NCI-H2227 (cell line): ENCODE measurements at regions not wholly inside any gene's neighbourhood (a gene's known extent, or its start where the extent isn't known, plus 50 kb on each side); places are given as distances from the start of the nearest gene placed in this dataset.
"Not testable (repeated sequence)": the region's sequence is repeated elsewhere in the genome, so short reads cannot be mapped to it uniquely, and the experiment has no call there.

ENCODE experiments used
- DNase-seq: peaks from one replicate; lab custom pipeline; 2025; ENCODE audit not compliant: unreplicated experiment; lab: John Stamatoyannopoulos, UW

DNA sequence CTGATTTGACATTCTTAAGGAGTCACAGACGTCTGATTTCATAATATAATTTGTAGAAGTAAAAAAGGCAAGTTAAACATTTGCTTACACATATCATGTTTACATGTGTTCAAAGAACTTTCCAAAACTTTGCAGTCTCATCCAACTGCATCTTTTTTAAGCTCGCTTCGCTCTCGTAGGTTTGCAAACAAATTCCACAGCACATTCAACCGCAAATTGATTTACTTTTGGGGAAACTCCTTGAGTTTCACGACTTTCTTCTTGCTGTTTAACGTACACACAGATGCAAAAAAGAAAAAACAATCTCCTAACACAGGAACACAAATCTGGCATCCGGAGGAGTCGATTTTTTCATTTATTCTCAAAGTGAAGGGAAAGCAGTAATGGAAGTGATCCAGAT, 1149.5 kb downstream of the VRK1 start:
- no peak for DNase-seq

DNA sequence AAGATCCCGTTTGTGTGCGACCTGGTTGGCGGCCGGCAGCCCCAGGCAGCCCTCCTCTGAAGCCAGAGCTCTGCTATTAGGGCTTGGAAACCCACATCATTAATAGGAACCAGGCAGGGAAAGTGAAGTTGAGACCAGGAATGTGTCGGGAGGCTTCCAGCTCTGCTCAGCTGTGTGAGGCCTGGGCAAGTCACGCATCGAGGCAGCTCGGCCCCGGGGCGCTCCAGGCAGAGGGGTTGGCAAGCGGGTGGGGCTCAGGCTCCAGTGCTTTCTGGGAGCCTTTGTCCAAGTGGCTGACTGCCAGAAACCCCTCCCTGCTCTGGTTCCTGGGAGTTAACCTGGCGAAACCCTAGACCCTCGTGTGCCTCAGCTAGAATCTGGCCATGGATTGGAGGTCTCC, 1151.7 kb downstream of the VRK1 start:
- no peak for DNase-seq

DNA sequence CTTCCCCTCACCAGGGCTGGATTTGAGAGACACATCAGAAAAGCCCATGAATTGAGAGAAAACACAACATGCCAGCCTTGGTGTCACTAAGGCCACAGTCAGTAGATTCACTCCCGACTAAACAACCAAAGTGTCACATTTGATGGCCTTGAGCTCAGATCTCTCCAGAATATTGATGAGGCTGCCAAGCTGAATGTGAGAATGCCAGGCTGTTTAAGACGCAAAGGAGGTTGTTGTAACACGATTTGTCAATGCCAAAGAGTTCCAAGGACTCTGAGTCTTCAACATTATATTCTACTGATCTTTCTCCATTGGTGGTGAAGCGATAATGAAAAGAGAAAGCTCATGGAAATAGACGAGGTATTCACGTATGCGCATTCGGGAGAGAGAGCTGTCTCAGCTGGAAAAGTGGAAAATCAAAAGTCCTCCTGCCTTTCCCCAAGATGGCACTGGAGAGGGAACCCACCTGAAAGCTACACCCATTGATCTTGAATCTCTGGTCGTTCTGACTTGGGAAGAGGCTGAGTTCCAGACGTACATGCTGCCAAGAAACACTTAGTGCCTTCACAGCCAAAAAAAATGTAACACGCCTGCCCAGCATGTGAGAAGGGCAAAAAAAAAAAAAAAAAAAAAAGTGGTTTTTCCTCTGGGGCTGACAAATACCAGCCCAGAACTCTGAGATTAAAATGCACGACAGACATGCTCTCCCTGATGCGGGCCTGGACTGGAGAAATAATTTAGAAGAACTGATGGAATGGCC, 1159.6 kb downstream of the VRK1 start:
- no peak for DNase-seq

DNA sequence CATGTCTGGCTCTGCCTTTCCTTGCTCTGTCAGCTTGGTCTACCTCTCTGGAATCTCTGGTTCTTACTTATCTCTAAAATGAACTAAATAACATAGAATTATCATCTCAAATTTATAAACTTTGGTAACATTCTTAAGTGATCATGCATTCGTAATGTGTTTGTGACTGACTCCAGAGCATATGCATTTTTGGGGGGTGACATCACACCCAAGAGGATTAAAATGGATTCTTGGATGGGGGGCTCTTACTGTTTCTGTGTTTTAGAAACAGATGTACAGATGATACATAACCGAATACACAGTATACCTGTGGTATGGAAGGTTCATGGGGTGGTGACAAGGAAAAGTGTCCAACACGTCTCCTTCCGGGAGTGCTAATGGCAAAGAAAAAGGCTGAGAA, 1162.1 kb downstream of the VRK1 start:
- DNase-seq, result no peak

DNA sequence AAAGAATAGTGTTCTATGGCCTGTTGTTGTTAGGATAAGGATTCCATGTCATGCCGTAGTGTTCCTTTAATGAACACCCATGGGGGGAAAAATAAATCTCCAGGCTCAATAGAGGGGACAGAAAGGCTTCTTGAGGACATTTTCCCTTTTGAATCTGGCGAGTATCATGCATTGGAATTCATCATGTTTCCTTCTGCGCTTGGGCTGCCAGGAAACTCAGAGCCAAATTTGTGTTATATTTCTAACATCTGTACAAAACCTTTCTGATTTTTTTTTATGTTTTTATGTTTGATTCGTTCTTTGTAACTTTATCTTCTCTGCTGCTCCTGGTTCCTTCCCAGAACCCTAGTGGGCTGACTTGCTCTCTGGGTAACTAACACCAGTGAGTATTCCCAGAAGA, 1163.3 kb downstream of the VRK1 start:
- no peak for DNase-seq

DNA sequence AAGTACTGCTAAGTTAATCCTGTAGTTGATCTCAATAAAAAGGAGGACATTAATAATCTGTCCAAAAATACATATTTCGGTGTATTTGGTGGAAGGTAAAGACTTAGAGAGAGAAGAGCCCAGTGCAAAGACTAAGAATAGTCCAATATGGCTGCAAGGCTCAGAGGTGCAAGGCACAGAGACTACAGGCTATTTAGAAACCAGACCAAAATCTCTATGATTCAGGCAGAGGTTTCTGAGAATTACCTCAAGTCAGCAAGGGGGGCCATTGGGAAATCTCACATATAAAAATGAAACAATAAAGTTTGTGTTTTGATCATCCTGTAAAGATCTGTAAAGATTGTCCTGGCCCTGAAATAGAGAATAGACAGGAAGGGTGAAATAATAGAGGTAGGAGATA, 1173.0 kb downstream of the VRK1 start:
- no peak for DNase-seq

DNA sequence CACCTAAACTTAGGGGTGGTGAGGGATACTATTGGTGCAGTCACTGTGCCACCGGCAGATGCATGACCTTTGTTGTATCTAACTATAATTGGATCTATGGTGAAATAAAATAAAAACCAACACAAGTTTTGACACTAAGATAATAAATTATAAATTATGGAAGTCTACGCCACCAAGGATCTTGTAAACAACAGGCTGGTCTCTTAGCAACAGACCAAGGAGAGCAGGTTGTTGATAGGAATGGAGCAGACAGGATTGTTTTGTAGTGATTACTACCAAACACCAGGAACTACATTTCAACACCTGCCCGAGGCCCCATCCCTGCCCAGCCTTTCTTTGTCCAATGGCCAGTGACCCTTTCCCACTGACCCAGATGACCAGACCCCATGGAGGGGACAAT, 1178.0 kb downstream of the VRK1 start:
- no peak for DNase-seq

DNA sequence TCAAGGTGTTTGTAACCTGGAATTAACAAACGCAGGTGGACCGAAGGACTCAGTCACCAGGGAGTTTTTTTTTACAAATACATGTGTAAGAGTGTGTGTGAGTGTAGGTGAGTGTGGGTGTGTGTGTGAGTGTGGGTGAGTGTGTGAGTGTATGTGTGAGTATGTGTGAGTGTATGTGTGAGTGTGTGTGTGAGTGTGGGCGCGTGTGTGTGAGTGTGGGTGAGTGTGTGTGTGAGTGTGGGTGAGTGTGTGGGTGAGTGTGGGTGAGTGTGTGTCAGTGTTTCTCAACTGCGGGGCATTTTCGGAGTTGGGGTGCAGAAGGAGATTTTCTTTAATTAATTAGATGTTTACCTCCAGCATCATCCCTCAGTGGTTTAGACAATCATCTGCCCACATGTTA, 1178.8 kb downstream of the VRK1 start:
- DNase-seq, result no peak

DNA sequence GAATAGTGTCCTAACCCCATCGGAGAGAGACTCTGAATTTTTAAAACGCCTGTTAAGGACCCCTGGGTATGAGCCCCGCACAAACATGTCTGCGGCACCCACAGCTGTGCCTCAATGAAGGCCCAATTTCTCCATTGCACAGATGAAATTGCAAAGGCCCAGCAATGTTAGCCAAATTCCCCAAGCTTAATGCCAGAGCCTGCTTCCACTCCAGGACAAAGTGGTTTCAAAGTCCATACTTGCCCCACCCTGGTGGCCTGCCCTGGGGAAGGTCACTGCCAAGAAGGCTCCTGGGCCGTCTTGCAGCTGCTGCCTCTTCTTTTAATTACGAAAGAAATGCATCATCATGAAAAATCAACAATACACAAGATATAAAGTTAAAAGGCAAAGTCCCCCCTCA, 1179.7 kb downstream of the VRK1 start:
- DNase-seq, result no peak

DNA sequence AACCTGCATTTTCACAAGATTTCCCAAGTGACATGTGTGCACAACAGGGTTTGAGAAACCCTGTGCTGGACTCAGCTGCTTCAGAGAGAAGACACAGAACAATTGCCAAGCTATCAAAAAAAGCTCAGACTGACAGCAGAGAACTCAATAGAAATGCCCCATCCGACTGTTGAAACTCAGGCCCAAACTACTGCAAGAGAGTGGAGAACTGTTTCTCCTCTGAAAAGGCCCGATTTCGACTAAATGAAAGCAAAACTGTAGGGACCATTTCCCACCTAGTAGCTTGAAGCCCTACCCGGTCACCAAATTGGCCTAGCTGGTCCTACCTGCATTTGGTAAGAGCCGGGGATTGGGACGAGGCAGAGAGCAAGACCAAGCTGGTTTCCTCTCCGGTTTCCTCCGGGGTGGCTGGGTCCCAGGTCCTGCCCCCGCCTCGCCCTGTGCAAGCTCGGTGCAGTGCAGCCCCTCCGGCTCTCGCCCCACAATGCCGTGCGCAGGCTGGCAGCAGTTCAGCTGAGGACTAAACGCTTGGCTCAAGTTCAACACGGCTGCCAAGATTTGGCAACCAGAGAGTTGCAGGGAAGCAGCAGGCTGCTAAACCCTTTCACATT, 1180.6 kb downstream of the VRK1 start:
- no peak for DNase-seq

DNA sequence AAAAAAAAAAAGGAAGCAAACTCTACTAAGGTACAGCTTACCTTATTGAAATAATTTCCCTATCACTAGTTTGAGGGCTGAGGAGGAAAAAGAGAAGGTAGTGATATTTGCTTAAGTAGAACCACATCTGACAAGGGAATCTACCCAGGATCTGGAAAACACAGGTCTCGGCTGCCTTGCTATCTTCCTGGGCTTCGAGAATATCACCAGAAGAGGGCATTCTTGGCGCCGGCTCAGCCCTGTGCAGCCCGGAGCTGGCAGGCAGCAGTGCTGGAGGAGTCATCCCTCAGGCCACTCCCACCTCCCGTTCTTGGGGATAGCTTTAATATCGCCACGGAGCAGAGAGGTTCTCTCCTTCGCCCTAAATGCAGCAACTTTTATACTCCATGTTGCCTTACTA, 1181.2 kb downstream of the VRK1 start:
- no peak for DNase-seq

DNA sequence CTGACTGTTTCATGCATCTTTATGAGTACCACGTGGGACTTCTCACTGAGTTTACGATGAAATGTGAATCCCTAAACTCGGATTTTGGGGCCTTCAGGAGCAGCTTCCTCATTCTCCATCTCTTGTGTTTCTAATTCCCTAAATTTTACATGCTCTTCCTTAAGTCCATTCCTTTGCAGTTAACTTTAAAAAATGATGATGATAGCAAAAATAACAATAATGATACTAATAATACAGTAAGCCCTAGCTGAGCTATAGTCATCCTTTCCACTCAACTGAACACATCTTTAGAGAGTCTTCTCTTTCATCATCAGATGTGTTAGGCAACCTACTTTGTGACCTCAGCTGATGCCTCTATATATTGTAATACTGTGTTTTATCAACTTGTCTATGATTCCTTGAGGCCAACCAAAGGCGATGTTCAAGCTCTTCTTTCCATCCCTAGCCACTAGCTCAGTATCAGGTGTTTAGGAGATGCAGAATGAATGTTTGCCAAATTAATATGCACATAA, 1196.4 kb downstream of the VRK1 start:
- no peak for DNase-seq

DNA sequence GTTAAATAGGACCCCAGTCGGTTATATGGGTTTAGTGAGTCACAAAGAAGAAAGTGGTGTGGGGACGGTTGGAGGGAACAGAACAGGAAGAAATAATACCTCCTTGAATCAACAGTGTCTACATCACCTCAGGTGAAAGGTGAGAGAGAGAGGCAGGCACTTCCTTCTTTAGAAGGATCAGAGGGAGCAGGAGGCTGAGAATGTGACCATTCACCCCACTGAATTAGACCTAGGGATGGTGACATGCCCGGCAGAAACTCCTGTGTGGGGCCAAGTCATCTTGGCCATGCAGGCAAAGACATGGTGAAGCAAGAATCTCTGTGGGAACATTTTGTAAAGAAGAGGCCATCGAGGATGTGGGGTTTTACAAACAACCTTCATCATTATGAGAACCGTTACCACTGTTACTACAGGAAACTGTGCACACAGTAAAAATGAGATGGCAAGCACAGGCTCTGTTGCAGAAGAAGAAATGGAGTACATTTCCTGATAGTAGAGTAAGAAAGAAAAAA, 1196.9 kb downstream of the VRK1 start:
- no peak for DNase-seq

DNA sequence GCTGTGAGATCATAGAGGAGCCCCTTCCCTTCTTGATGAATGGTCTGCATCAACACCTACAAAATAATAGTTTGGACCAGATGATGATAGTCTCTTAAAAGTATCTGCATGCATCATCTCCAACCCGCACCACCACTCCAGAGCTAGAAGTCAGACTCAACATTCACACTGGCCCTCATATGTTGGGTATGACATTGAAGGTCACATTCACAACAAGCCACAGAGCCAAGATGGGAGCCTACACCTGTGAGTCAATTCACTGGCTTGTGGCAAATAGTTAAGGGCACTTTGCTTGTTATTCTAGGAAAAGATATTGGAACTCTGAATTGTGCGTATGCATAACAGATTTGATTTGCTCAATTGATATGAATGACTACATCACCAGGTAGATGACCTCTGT, 1197.9 kb downstream of the VRK1 start:
- no peak for DNase-seq

DNA sequence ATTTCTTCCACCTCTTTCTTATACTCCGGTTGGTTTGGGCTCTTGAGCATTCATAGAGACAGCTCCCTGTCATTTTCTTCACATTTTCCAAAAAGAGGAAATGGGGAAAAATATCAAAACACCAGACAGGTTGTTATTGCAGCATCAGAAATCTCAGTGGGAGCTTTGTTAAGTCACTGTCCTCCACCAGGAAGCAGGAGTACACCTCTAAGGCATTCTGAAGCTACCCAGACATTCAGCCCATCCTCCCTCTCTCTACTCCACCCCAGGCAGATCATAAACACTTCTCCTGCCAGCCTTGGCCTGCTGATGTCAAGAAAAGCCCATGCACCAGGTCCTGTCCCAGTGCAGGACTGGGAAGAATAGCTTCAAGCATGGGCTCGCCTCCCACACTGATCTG, 1198.3 kb downstream of the VRK1 start:
- DNase-seq, result no peak

DNA sequence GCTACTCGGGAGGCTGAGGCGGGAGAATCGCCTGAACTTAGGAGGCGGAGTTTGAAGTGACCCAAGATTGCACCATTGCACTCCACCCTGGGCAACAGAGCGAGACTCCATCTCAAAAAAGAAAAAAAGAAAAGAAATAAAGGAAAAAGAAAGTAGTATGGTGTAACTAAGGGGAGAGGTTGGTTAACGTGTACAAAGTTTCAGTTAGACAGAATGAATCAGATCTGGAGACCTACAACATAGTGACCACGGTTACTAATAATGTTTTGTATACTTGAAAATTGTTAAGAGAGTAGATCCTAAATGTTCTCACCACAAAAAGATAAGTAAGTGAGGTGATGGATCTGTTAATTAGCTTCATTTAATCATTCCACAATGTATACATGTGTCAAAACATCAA, 1208.8 kb downstream of the VRK1 start:
- DNase-seq, result no peak

DNA sequence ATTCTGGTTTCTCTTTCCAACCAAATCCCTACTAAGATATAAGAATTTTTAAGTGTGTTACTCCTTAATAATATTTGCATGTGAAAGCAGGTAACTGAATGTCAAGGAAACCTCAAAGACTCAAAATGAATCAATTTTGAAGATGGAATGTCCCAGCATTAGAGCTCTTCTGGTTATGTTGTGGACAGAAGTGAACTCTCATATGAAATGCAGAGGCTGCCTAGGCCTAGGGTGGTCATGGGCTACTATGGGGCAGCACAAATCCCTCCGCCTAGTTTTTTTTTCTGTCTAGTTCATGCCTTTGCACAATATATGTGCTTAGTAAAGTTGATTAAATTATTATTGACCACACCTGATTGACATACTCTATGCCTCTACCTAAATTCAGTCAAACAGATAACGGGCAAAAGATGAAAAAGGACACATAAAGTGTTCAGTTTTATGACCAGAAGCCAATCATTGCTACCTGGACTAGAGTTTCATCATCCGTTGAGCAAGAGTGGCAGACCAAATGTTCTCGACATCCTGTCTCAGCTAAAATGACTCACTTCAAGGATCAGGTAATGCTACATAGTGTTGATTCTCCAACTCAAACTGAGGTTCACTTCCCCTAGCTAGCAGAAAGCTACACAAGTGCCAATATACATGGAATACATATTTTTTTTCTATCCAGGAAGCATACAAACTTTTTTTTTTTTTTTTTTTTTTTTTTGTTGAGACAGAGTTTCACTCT, 1211.4 kb downstream of the VRK1 start:
- no peak for DNase-seq

DNA sequence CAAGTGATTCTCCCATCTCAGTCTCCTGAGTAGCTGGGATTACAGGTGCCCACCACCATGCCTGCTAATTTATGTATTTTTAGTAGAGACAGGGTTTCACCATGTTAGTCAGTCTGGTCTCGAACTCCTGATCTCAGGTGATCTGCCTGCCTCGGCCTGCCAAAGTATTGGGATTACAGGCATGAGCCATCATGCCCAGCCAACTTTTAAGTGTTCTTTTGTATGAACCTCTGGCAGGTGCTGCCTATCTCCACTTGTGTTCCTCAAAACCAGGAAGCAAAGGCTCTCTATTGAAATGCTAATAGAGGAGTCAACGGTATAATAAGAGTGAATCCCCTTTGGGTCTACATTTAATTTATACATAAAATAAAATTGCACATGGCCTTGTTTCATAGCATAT, 1212.0 kb downstream of the VRK1 start:
- not testable (repeated sequence) for DNase-seq

DNA sequence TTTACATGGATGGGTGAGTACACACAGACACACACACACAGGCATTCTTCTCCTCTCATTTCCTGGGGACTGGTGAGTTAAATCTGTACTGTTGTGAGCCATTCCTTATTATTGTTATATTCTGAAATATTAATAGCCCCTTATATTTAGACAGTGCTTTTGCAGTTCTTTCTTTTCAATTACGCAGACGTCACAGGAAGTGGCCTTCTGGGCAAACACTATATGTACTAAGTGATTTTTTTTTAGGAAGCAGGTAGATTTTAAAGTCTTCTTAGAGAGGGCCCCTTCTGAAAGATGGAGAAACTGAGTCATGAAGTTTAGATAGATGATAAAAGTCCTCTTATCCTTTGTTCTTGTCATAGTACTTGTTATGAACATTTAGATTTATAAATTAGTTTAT, 1213.6 kb downstream of the VRK1 start:
- DNase-seq, result no peak

DNA sequence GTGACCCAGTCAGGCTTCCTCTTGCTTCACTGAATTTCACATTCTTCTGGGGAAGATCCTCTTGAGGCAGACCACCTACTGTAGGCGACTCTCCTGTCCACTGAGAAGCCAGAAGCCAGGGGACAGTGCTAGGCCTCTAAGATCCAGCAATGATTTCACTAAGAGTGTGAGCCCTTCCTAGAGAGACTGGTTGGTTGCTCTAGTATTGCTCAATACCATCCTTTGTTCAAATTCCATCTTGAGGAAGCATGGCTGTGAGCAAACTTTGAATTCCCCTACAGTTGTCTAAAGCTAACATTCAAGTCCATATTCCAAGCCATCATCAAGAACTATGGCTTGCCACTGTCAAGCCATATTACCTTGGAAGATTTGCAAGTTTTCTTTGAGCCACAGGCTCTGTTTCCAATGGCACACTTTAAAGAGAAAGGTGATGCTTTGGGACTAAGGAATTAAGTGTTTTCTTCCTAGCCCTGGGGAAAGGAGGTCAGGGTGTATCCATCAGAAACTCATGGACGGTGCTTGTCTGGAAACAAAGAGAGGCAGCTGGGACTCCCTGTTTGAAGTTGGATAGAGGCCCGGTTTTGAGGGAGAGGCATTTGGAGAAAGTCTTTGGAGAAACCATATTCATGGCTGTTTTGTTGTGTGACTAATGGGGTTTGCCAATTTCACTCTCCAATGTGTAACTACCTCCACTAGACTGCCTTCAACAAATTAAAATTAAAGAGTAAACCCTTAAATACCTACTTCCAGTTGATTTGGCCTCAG, 1217.9 kb downstream of the VRK1 start:
- DNase-seq, result no peak

DNA sequence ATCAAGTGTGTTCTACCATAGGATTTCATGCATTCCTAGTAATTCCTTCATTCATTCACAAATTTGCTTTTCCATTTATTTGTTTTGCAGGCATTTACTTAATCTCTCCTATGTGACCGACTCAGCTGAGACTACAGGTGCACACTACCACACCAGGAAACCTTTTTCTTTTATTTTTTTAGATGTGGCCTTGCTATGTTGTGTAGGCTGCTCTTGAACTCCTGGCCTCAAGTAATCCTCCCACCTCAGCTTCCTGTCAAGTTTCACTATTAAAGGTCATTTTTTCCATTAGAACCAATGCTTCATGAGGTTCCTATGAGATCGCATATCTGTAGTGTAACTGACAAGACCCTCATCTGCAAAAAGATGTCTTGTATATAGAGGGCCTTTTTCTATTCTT, 1218.7 kb downstream of the VRK1 start:
- DNase-seq, result no peak
